Activated T-cell treated with anti-CD3 and anti-CD28 coated beads, Interleukin-2, amount 50 U/mL, for 72 hours (primary cell): ENCODE measurements at regions not wholly inside any gene's neighbourhood (a gene's known extent, or its start where the extent isn't known, plus 50 kb on each side); places are given as distances from the start of the nearest gene placed in this dataset.
"Not testable (repeated sequence)": the region's sequence is repeated elsewhere in the genome, so short reads cannot be mapped to it uniquely, and the experiment has no call there.

ENCODE experiments used
- ATAC-seq, 2 donors: fragments of 150-1000 bp; cut with Tn5 transposase; replicated peaks in 1 of 2; 2 replicates each; pipeline ENCODE4 v1.10.0; 2021; ENCODE audit warnings: moderate library complexity in 2 of 2, mild to moderate bottlenecking in 1 of 2
- DNase-seq, 2 donors: peaks; one replicate each; pipeline ENCODE4 v3.0.0; 2021 to 2022; ENCODE audit warnings: mixed read lengths in 1 of 2
- H3K27ac Mint-ChIP-seq: one replicate; pipeline ENCODE4 v1.8.0; 2022; ENCODE audit warnings: mild to moderate bottlenecking, moderate library complexity, mixed read lengths
- H3K27me3 Mint-ChIP-seq: one replicate; pipeline ENCODE4 v1.8.0; 2022; ENCODE audit warnings: low read depth, mixed read lengths
- H3K36me3 Mint-ChIP-seq, 2 donors: one replicate each; pipeline ENCODE4 v1.8.0; 2022; ENCODE audit warnings: mixed read lengths in 2 of 2, mild to moderate bottlenecking in 1 of 2; ENCODE audit not compliant: insufficient read depth in 2 of 2
- H3K4me1 Mint-ChIP-seq: one replicate; pipeline ENCODE4 v1.8.0; 2022; ENCODE audit warnings: low read depth, mixed read lengths
- H3K4me3 Mint-ChIP-seq, 2 donors: one replicate each; pipeline ENCODE4 v1.8.0; 2022; ENCODE audit warnings: mild to moderate bottlenecking in 2 of 2, mixed read lengths in 2 of 2, moderate library complexity in 2 of 2
- H3K9me3 Mint-ChIP-seq, 2 donors: one replicate each; pipeline ENCODE4 v1.8.0; 2022; ENCODE audit warnings: mixed read lengths in 2 of 2

DNA sequence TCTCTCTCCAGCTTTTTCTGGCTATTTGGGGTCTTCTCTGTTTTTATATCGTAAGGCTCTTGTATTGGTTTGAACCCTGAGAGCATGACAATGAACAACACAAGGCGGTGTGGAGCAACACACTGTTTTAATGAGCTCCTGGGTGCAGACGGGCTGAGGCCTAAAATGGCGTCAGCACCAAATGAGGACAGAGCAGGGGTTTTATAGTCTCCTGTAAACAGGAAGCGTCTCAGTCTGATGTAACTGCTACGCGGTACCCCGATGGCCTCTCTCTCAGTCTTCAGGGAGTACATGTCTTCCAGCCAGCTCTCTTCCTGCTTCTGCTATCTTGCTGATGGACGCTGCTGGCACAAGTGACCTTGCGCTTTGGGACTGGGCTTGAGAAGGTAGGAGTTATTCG, 95.9 kb upstream of the CCDC71L start:
- H3K4me3 Mint-ChIP-seq, result no peak overlapping the region

DNA sequence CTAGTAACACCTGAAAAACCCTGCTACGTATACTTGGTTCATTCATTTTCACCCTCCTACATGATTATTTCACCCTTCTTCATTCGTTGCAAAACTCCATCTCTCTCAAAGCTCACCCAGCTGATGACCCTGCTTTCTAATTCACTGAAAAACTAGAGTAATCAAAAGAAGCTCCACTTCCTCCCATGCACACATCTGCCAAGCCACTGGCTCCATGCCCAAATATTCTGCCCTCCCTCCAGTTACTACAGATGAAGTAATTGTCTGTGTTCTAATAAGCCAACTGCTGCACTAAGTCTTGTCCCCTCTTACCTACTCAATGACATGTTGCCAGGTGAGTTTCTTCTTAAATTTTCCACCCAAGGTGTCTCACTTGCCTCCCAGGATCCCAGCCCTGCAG, 96.9 kb upstream of the CCDC71L start:
- Mint-ChIP-seq H3K9me3 (peaks cover 6 to 7% of the 10 kb centered on the region in 2 donors), H3K27ac (no peak overlapping the region), H3K36me3 (peaks cover 3 to 5% of the 10 kb centered on the region in 2 donors), H3K4me3 (no peak overlapping the region), H3K4me1 (no peaks in the 10 kb centered on the region), H3K27me3 (no peaks in the 10 kb centered on the region)
- no peak for DNase-seq
- ATAC-seq, result no peak

More for the DNA sequence above, 95.9 kb upstream of the CCDC71L start:
- Mint-ChIP-seq H3K27ac (no peak overlapping the region), H3K9me3 (peaks cover 4 to 7% of the 10 kb centered on the region in 2 donors), H3K4me1 (no peaks in the 10 kb centered on the region), H3K27me3 (no peaks in the 10 kb centered on the region), H3K36me3 (peaks cover 3 to 5% of the 10 kb centered on the region in 2 donors)
- ATAC-seq (no peak), DNase-seq (no peak)

DNA sequence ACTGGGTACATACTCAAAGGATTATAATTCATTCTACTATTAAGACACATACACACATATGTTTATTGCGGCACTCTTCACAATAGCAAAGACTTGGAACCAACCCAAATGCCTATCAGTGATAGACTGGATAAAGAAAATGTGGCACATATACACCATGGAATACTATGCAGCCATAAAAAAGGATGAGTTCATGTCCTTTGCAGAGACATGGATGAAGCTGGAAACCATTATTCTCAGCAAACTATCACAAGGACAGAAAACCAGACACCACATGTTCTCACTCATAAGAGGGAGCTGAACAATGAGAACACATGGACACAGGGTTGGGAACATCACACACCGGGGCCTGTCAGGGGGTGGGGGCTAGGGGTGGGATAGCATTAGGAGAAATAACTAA, 101.9 kb upstream of the CCDC71L start:
- peaks cover 20% of the 10 kb centered on the region for H3K4me1 Mint-ChIP-seq
- H3K27me3 Mint-ChIP-seq, H3K4me3 Mint-ChIP-seq, ATAC-seq, H3K27ac Mint-ChIP-seq, DNase-seq, H3K9me3 Mint-ChIP-seq, H3K36me3 Mint-ChIP-seq: not testable (repeated sequence)

DNA sequence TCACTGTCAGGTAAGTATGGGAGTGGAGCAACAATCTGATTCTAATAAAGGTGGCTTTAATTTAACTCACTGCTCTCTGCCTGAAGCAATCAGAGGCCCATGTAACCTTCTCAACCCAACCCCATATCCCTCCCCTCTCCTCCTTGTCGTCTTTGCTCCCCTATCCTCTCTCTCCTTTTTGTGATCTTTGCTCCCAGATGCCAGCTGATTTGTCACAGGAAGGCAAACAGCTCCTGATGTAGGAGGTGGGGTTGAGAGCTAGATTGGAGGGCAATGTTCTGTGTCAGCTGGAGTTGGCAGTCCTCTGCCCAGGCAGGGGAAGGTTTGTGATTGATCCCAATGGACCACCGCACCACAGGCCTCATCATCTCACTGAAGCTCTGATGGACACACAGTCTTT, 101.4 kb upstream of the PIK3CG start:
- H3K4me3 Mint-ChIP-seq, result no peak overlapping the region
- no peaks in the 10 kb centered on the region for H3K36me3 Mint-ChIP-seq
- DNase-seq (no peak), ATAC-seq (no peak)
- H3K9me3 Mint-ChIP-seq, result peaks cover 0 to 1% of the 10 kb centered on the region in 2 donors
- H3K4me1 Mint-ChIP-seq, result peaks cover 29% of the 10 kb centered on the region
- H3K27me3 Mint-ChIP-seq, result no peaks in the 10 kb centered on the region
- H3K27ac Mint-ChIP-seq, result no peak overlapping the region

DNA sequence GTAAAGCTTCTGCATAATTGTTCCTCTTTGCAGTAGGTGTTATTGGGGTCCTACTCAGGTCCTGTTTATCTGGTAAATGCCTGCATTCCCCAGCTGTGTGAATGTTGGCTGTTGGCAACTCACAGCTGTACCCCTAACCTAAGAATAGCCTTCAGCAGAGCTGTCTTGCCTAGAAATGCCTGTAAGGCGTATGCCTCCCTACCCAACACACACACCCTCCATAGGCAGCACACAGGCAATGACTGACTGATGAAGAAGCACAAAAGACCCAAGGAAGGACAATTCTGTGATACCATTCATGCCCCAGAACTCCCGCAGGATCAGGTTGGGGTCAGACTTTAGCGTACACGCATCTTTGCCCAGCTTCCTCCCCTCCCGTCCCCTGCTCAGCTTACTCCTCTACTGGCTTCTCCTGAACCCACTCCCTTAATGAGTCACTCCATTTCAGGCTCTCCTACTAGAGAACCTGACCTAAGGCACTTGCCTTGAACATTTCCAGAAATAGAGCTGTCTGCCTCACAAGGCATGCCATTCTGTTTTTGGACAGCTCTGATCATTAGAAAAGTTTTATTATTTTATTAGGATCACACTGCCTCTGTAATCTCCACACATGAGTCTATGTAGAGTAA, 99.2 kb upstream of the PIK3CG start:
- H3K27ac Mint-ChIP-seq, result no peak overlapping the region
- peaks cover 0 to 1% of the 10 kb centered on the region in 2 donors for H3K9me3 Mint-ChIP-seq
- no peak for DNase-seq
- H3K4me3 Mint-ChIP-seq, result peak overlapping the region; percentile 18 to 55
- ATAC-seq, result no peak
- no peaks in the 10 kb centered on the region for H3K27me3 Mint-ChIP-seq
- peaks cover 49% of the 10 kb centered on the region for H3K4me1 Mint-ChIP-seq
- H3K36me3 Mint-ChIP-seq, result no peaks in the 10 kb centered on the region

DNA sequence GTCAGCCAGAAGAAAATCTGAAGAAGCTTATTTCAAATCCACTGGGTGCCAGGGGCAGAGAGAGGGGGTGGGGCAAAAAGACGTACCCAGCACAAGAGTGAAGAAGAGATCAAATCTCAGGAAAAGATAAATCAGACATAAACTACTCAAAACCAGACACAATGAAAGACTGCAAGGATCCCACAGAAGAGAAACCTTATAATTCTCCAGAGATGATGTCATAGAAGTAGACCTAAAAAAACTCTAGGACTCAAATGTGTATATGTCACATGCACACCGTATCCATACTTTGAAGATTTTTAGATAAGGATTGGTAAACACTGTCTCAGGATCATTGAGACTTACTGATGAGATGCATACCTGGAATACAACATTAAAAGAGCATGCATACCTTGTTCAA, 98.5 kb upstream of the PIK3CG start:
- H3K27ac Mint-ChIP-seq, result peak overlapping the region; percentile 87
- peak overlapping the region; percentile 55 to 77 for H3K4me3 Mint-ChIP-seq
- no peaks in the 10 kb centered on the region for H3K27me3 Mint-ChIP-seq
- H3K36me3 Mint-ChIP-seq, result no peaks in the 10 kb centered on the region
- ATAC-seq (peak in 1 of 2 donors; percentile 53), DNase-seq (no peak)
- peaks cover 0 to 1% of the 10 kb centered on the region in 2 donors for H3K9me3 Mint-ChIP-seq
- peaks cover 49% of the 10 kb centered on the region for H3K4me1 Mint-ChIP-seq

DNA sequence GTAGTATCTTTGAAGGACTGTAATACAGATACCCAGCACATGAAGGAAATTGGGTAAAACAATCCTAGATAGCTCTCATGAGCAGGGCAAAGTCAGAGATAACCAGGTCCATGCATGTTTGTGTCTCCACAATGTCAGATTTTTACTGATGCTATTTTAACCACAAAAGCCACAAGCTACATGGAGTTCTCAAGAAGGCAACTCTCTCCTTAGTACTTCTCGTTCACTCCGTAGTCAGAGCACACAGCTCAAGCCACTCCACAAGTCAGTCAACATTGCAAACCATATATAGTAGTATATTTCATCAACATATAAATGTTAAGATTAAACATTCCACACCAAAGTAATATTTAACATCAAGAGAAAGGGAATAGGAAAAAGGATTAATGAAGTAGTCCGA, 98.0 kb upstream of the PIK3CG start:
- Mint-ChIP-seq H3K27me3 (no peaks in the 10 kb centered on the region), H3K4me3 (peak overlapping the region; percentile 55 to 77), H3K9me3 (peaks cover 0 to 1% of the 10 kb centered on the region in 2 donors), H3K27ac (peak overlapping the region; percentile 97), H3K4me1 (peaks cover 50% of the 10 kb centered on the region), H3K36me3 (no peaks in the 10 kb centered on the region)
- DNase-seq (no peak), ATAC-seq (peak; percentile 49 to 68)

DNA sequence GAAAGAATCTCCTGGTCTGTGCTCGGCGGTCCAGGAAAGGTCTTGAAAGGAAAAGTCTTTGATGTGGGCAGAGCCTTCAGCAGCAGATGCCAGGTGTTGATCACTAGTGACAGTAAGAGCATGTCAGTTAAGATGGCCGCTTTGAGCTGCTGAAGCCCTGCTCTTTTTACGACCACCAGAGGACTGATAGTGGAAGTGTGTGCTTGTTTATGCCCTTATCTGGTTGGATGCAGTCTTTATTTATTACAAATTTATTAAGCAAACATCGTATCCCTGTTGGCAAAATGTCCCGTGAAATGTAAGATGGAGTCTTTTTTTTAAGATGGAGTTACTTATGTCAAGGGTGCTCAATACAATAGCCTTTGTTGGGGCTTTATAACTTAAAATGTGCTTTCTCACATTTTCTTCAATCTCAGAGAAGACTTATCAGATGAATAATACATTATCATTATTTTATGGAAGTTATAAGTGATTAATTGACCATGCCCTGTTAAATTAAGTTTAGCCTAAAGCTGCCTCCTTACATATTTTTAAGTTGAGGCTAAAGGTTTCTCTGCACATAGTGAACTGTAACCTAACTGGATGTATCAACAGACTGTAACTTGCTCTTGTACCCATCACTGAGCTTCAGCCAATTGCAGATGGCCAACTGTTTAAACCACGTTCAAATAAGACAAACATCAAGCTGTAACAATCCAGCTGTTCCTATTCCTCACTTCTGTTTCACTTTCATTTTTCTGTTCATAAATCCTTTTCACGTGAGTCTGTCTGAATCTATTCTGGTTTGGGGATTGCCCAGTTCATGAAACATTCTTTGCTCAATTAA, 97.4 kb upstream of the PIK3CG start:
- no peak for DNase-seq
- peaks cover 56% of the 10 kb centered on the region for H3K4me1 Mint-ChIP-seq

DNA sequence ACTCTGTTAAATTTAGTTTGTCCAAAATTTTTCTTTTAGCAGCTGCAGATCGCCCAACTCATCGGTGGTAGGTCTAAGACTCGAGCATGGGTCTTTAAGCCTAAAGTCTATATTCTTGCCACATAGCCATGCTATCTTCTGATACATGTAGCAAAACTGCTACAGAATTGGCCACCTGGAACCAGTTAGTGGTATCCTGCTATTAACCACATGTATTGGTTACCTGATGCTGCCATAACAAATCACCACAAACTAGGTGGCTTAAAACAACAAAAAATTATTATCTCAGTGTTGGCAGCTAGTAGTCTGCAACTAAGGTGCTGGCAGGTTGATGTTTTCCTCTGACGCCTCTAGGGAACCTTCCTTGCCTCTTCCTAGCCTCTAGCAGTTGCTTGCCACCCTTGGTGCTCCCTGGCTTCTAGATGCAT, 96.7 kb upstream of the PIK3CG start:
- peaks cover 63% of the 10 kb centered on the region for H3K4me1 Mint-ChIP-seq
- peak overlapping the region; percentile 81 for H3K27ac Mint-ChIP-seq
- DNase-seq (no peak), ATAC-seq (peak in 1 of 2 donors; percentile 8)
- no peaks in the 10 kb centered on the region for H3K9me3 Mint-ChIP-seq
- H3K36me3 Mint-ChIP-seq, result no peaks in the 10 kb centered on the region
- peak overlapping the region; percentile 55 to 77 for H3K4me3 Mint-ChIP-seq
- H3K27me3 Mint-ChIP-seq, result no peaks in the 10 kb centered on the region

More for the DNA sequence above, 97.4 kb upstream of the PIK3CG start:
- Mint-ChIP-seq H3K27ac (peak overlapping the region; percentile 97), H3K9me3 (no peaks in the 10 kb centered on the region), H3K4me3 (peak overlapping the region; percentile 55 to 77), H3K27me3 (no peaks in the 10 kb centered on the region), H3K36me3 (no peaks in the 10 kb centered on the region)
- peak; percentile 28 to 37 for ATAC-seq

DNA sequence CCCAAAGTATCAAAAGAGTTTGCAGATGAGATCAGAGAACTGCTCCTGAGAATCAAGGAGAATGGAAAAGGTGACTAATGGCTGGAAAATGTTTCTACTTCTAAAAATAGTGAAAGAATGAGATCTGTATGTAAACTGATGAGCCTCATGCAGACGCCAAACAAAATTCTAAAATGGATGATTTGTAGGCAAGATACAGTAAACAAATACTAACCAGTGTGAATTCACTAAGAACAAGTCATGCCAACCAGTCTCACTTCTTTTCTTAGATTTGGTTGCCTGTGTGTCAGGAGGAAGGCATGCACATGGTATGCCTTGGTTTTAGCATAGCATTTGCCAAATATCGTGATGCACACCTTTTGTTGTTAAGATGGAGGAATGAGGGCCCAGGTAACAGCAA, 94.9 kb upstream of the PIK3CG start:
- H3K27ac Mint-ChIP-seq, result peak overlapping the region; percentile 51
- no peak overlapping the region for H3K4me3 Mint-ChIP-seq
- DNase-seq (no peak), ATAC-seq (no peak)
- H3K27me3 Mint-ChIP-seq, result no peaks in the 10 kb centered on the region
- peaks cover 0 to 4% of the 10 kb centered on the region in 2 donors for H3K9me3 Mint-ChIP-seq
- peaks cover 80% of the 10 kb centered on the region for H3K4me1 Mint-ChIP-seq
- peaks cover 0 to 5% of the 10 kb centered on the region in 2 donors for H3K36me3 Mint-ChIP-seq

DNA sequence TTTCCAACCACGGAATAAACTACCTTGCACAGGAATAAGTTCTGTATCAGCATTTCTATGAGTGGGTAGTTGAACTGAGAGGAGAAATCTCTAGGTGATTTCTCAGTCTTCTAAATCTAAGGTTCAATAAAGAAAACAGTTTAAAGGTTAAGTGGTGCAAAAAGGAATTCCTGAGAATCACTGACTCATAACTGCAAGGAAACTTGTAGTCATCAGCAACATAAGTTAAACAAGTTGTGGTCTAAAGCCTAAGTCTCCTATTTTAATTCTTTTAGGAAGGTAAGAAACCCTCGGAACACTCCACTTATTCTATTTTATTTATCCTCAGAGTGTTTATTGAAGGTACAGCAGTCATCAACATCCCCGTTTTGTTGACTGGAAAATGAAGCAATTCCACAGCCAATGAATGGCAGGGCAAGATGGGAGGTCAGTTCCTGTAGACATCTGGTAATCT, 92.4 kb upstream of the PIK3CG start:
- Mint-ChIP-seq H3K36me3 (peaks cover 7 to 13% of the 10 kb centered on the region in 2 donors), H3K27me3 (no peaks in the 10 kb centered on the region), H3K27ac (peak overlapping the region; percentile 91), H3K4me1 (peaks cover 77% of the 10 kb centered on the region), H3K9me3 (peaks cover 5 to 10% of the 10 kb centered on the region in 2 donors), H3K4me3 (peak overlapping the region; percentile 30 to 61)
- DNase-seq, result peak in 1 of 2 donors; percentile 27
- ATAC-seq, result peak; percentile 77 to 80

DNA sequence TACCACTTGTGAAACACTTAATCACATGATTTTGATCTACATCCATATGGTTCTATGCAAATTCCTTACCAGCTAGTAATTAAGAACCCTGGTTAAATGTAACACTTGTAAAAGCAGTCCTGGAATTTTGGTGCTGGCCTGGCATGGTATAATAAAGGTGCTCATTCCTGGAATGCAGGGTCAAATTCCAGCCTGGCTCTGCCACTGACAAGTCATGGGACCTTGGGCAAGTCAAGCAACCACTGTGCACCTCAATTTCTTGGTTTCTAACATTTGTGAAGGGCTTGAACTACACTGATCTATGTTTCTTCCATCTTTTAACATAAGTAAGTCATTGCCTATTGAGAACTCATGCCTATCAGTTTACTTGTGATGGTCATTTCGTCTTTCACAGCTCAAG, 91.9 kb upstream of the PIK3CG start:
- H3K4me1 Mint-ChIP-seq, result peaks cover 71% of the 10 kb centered on the region
- H3K27me3 Mint-ChIP-seq, result no peaks in the 10 kb centered on the region
- H3K36me3 Mint-ChIP-seq, result peaks cover 7 to 13% of the 10 kb centered on the region in 2 donors
- no peak for ATAC-seq
- H3K9me3 Mint-ChIP-seq, result peaks cover 8 to 10% of the 10 kb centered on the region in 2 donors
- DNase-seq, result no peak
- H3K27ac Mint-ChIP-seq, result peak overlapping the region; percentile 66
- H3K4me3 Mint-ChIP-seq, result peak overlapping the region in 1 of 2 donors; percentile 23

DNA sequence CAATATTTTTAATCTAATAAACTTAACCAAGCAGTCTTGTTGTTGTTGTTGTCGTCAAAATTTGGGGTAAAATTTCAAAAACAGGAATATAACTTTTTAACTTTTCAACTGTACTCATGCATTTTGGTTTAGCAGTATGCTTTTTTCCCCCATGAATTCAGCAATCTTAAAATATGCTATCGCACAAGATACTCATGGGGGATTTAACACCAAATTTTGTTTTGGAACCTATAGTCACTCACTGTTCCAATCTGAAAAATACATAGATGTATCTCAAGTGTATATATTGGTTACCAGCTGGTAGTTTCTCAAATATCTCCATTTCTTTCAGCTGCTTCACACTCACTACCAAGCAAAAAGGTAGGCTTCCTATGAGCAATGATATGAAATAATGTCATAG, 91.4 kb upstream of the PIK3CG start:
- Mint-ChIP-seq H3K27ac (peak overlapping the region; percentile 66), H3K27me3 (no peaks in the 10 kb centered on the region), H3K36me3 (peaks cover 7 to 13% of the 10 kb centered on the region in 2 donors), H3K9me3 (peaks cover 8 to 10% of the 10 kb centered on the region in 2 donors), H3K4me1 (peaks cover 66% of the 10 kb centered on the region), H3K4me3 (no peak overlapping the region)
- DNase-seq (no peak), ATAC-seq (no peak)
